Naive thymus-derived CD4-positive, alpha-beta T cell (primary cell): ENCODE measurements at regions not wholly inside any gene's neighbourhood (a gene's known extent, or its start where the extent isn't known, plus 50 kb on each side); places are given as distances from the start of the nearest gene placed in this dataset.

Source experiments
- ATAC-seq: fragments of 150-1000 bp; cut with Tn5 transposase; 2 replicates; pipeline ENCODE4 v1.10.0; 2021; ENCODE audit warnings: mild to moderate bottlenecking, moderate library complexity
- CTCF ChIA-PET: fragments of 350-600 bp; sonication (Branson Sonifier 250); formaldehyde crosslinking; loops from one replicate; lab custom pipeline; 2021; ENCODE audit warnings: antibody characterized with exemption; lab: Charles Lee
- POLR2A ChIA-PET: fragments of 350-600 bp; sonication (Branson Sonifier 250); formaldehyde crosslinking; loops from one replicate; lab custom pipeline; 2021; ENCODE audit warnings: antibody characterized with exemption, inconsistent platforms; lab: Charles Lee
- DNase-seq, 9 donors: peaks; one replicate each; pipeline versions ENCODE4 v3.0.0 to v3.0.0-alpha.2; 2020 to 2022; ENCODE audit warnings: mixed read lengths in 1 of 9
- H3K27ac ChIP-seq: one replicate; pipeline ENCODE4 v1.7.0; 2013; ENCODE audit warnings: mild to moderate bottlenecking, low read depth, low read length, moderate library complexity
- H3K27me3 ChIP-seq, 2 donors: one replicate each; pipeline ENCODE4 v1.7.0; 2013; ENCODE audit warnings: low read length in 2 of 2, mild to moderate bottlenecking in 2 of 2, moderate library complexity in 2 of 2; ENCODE audit not compliant: control insufficient read depth in 2 of 2, insufficient read depth in 2 of 2
- H3K36me3 ChIP-seq, 3 experiments: 1 replicate in 2 of 3; 2 replicates in 1 of 3; pipeline ENCODE4 v1.7.0; 2013; ENCODE audit warnings: low read length in 3 of 3, mild to moderate bottlenecking in 3 of 3, moderate library complexity in 1 of 3; ENCODE audit not compliant: insufficient read depth in 3 of 3, control insufficient read depth in 2 of 3
- H3K4me1 ChIP-seq, 2 donors: one replicate each; pipeline ENCODE4 v1.7.0; 2013; ENCODE audit warnings: low read length in 2 of 2, mild to moderate bottlenecking in 2 of 2, moderate library complexity in 1 of 2; ENCODE audit not compliant: control insufficient read depth in 2 of 2, insufficient read depth in 2 of 2
- H3K4me3 ChIP-seq: 2 replicates; pipeline ENCODE4 v1.7.0; 2013; ENCODE audit warnings: mild to moderate bottlenecking, low read length
- H3K9me3 ChIP-seq, 3 experiments: 1 replicate in 2 of 3; 2 replicates in 1 of 3; pipeline ENCODE4 v1.7.0; 2013; ENCODE audit warnings: low read length in 3 of 3; ENCODE audit not compliant: control insufficient read depth in 2 of 3
- H3K27ac Mint-ChIP-seq, 9 donors: one replicate each; pipeline ENCODE4 v1.8.0; 2020 to 2022; ENCODE audit warnings: mixed read lengths in 9 of 9, mild to moderate bottlenecking in 8 of 9, moderate library complexity in 5 of 9, inconsistent platforms in 2 of 9
- H3K27me3 Mint-ChIP-seq, 5 donors: one replicate each; pipeline ENCODE4 v1.8.0; 2021 to 2022; ENCODE audit warnings: mixed read lengths in 5 of 5, mild to moderate bottlenecking in 1 of 5
- H3K36me3 Mint-ChIP-seq, 5 donors: one replicate each; pipeline ENCODE4 v1.8.0; 2020 to 2022; ENCODE audit warnings: mixed read lengths in 5 of 5, mild to moderate bottlenecking in 3 of 5, inconsistent platforms in 1 of 5
- H3K4me1 Mint-ChIP-seq, 7 donors: one replicate each; pipeline ENCODE4 v1.8.0; 2020 to 2022; ENCODE audit warnings: mixed read lengths in 7 of 7, mild to moderate bottlenecking in 3 of 7, inconsistent platforms in 1 of 7
- H3K4me3 Mint-ChIP-seq, 10 donors: one replicate each; pipeline ENCODE4 v1.8.0; 2020 to 2022; ENCODE audit warnings: mild to moderate bottlenecking in 10 of 10, mixed read lengths in 10 of 10, moderate library complexity in 6 of 10, inconsistent platforms in 2 of 10
- H3K9me3 Mint-ChIP-seq, 11 donors: one replicate each; pipeline ENCODE4 v1.8.0; 2020 to 2022; ENCODE audit warnings: mixed read lengths in 11 of 11, mild to moderate bottlenecking in 4 of 11, inconsistent platforms in 1 of 11, moderate library complexity in 1 of 11
- intact Hi-C, 2 donors: fragments of 100-400 bp; cut with micrococcal nuclease; formaldehyde crosslinking; loops; one replicate each; pipeline ENCODE4 v1.15.1; 2023

GRCh38 chr2:106977717-106978116 is 91.8 kb upstream of the ST6GAL2 start:
- DNase-seq: no peak

GRCh38 chr2:106978647-106979046 is 92.7 kb upstream of the ST6GAL2 start:
- ChIA-PET CTCF (no interaction called here), POLR2A (no interaction called here)
- Histone ChIP-seq H3K27me3 (no peaks in the 10 kb centered on the region), H3K27ac (no peak overlapping the region), H3K36me3 (no peaks in the 10 kb centered on the region), H3K9me3 (no peaks in the 10 kb centered on the region), H3K4me3 (no peak overlapping the region), H3K4me1 (no peaks in the 10 kb centered on the region)
- Mint-ChIP-seq H3K4me1 (no peaks in the 10 kb centered on the region), H3K9me3 (peaks cover 0 to 4% (median 0%) of the 10 kb centered on the region in 11 donors), H3K36me3 (no peaks in the 10 kb centered on the region), H3K27me3 (peaks cover 0 to 3% (median 0%) of the 10 kb centered on the region in 5 donors), H3K27ac (peak overlapping the region in 1 of 9 donors; percentile 76), H3K4me3 (no peak overlapping the region)
- intact Hi-C loops: no loop called here
- ATAC-seq: no peak
- DNase-seq: no peak

More at GRCh38 chr2:106977717-106978116, 91.8 kb upstream of the ST6GAL2 start:
- Histone ChIP-seq H3K4me1 (no peaks in the 10 kb centered on the region), H3K4me3 (no peak overlapping the region), H3K27me3 (no peaks in the 10 kb centered on the region), H3K27ac (no peak overlapping the region), H3K9me3 (no peaks in the 10 kb centered on the region), H3K36me3 (no peaks in the 10 kb centered on the region)
- ATAC-seq: no peak
- ChIA-PET POLR2A (no interaction called here), CTCF (no interaction called here)
- peaks cover 0 to 4% (median 0%) of the 10 kb centered on the region in 11 donors for H3K9me3 Mint-ChIP-seq
- H3K27ac Mint-ChIP-seq: no peak overlapping the region
- no peaks in the 10 kb centered on the region for H3K36me3 Mint-ChIP-seq
- intact Hi-C loops: no loop called here
- peaks cover 0 to 5% (median 0%) of the 10 kb centered on the region in 5 donors for H3K27me3 Mint-ChIP-seq
- H3K4me1 Mint-ChIP-seq: no peaks in the 10 kb centered on the region
- no peak overlapping the region for H3K4me3 Mint-ChIP-seq

- intact Hi-C loops: no loop called here
- POLR2A ChIA-PET: no interaction called here
Observed at GRCh38 chr2:106981491-106981890, 95.5 kb upstream of the ST6GAL2 start.

GRCh38 chr2:106982350-106982749 is 96.4 kb upstream of the ST6GAL2 start:
- Histone ChIP-seq H3K27me3 (no peaks in the 10 kb centered on the region), H3K36me3 (no peaks in the 10 kb centered on the region), H3K27ac (no peak overlapping the region), H3K9me3 (no peaks in the 10 kb centered on the region), H3K4me1 (no peaks in the 10 kb centered on the region), H3K4me3 (no peak overlapping the region)
- Mint-ChIP-seq H3K36me3 (no peaks in the 10 kb centered on the region), H3K4me1 (no peaks in the 10 kb centered on the region), H3K9me3 (peaks cover 0 to 6% (median 0%) of the 10 kb centered on the region in 11 donors), H3K27ac (no peak overlapping the region), H3K4me3 (no peak overlapping the region), H3K27me3 (peaks cover 0 to 3% (median 0%) of the 10 kb centered on the region in 5 donors)
- ChIA-PET POLR2A (no interaction called here), CTCF (no interaction called here)
- intact Hi-C loops: no loop called here
- ATAC-seq: no peak
- no peak for DNase-seq

More at GRCh38 chr2:106981491-106981890, 95.5 kb upstream of the ST6GAL2 start:
- H3K9me3 Mint-ChIP-seq: peaks cover 0 to 6% (median 0%) of the 10 kb centered on the region in 11 donors
- ATAC-seq (no peak), DNase-seq (no peak)
- no peak overlapping the region for H3K4me3 ChIP-seq
- H3K27me3 ChIP-seq: no peaks in the 10 kb centered on the region
- H3K27me3 Mint-ChIP-seq: peaks cover 0 to 3% (median 0%) of the 10 kb centered on the region in 5 donors
- H3K4me1 Mint-ChIP-seq: no peaks in the 10 kb centered on the region
- no peaks in the 10 kb centered on the region for H3K9me3 ChIP-seq
- no peak overlapping the region for H3K4me3 Mint-ChIP-seq
- H3K27ac Mint-ChIP-seq: no peak overlapping the region
- CTCF ChIA-PET: no interaction called here
- H3K36me3 ChIP-seq: no peaks in the 10 kb centered on the region
- no peaks in the 10 kb centered on the region for H3K4me1 ChIP-seq
- H3K36me3 Mint-ChIP-seq: no peaks in the 10 kb centered on the region
- no peak overlapping the region for H3K27ac ChIP-seq

GRCh38 chr2:106983305-106983704 is 97.3 kb upstream of the ST6GAL2 start:
- Histone ChIP-seq H3K27ac (no peak overlapping the region), H3K4me3 (no peak overlapping the region), H3K27me3 (no peaks in the 10 kb centered on the region), H3K4me1 (no peaks in the 10 kb centered on the region), H3K9me3 (no peaks in the 10 kb centered on the region), H3K36me3 (no peaks in the 10 kb centered on the region)
- H3K9me3 Mint-ChIP-seq: peaks cover 0 to 10% (median 0%) of the 10 kb centered on the region in 11 donors
- CTCF ChIA-PET: no interaction called here
- DNase-seq (no peak), ATAC-seq (no peak)
- H3K27ac Mint-ChIP-seq: no peak overlapping the region
- H3K4me3 Mint-ChIP-seq: no peak overlapping the region
- intact Hi-C loops: no loop called here
- H3K27me3 Mint-ChIP-seq: peaks cover 0 to 5% (median 0%) of the 10 kb centered on the region in 5 donors
- no peaks in the 10 kb centered on the region for H3K36me3 Mint-ChIP-seq
- POLR2A ChIA-PET: no interaction called here
- no peaks in the 10 kb centered on the region for H3K4me1 Mint-ChIP-seq

GRCh38 chr2:106988361-106988760 is 102.4 kb upstream of the ST6GAL2 start:
- Histone ChIP-seq H3K27me3 (no peaks in the 10 kb centered on the region), H3K36me3 (no peaks in the 10 kb centered on the region), H3K27ac (no peak overlapping the region), H3K4me1 (no peaks in the 10 kb centered on the region), H3K4me3 (no peak overlapping the region), H3K9me3 (no peaks in the 10 kb centered on the region)
- ChIA-PET CTCF (no interaction called here), POLR2A (no interaction called here)
- peaks cover 0 to 5% (median 0%) of the 10 kb centered on the region in 5 donors for H3K27me3 Mint-ChIP-seq
- H3K4me1 Mint-ChIP-seq: no peaks in the 10 kb centered on the region
- DNase-seq (no peak), ATAC-seq (no peak)
- H3K36me3 Mint-ChIP-seq: no peaks in the 10 kb centered on the region
- no peak overlapping the region for H3K4me3 Mint-ChIP-seq
- no peak overlapping the region for H3K27ac Mint-ChIP-seq
- intact Hi-C loops: no loop called here
- H3K9me3 Mint-ChIP-seq: peaks cover 0 to 10% (median 0%) of the 10 kb centered on the region in 11 donors

GRCh38 chr2:106990297-106990696 is 104.3 kb upstream of the ST6GAL2 start:
- ChIA-PET POLR2A (no interaction called here), CTCF (no interaction called here)
- H3K9me3 ChIP-seq: no peaks in the 10 kb centered on the region
- Mint-ChIP-seq H3K27ac (no peak overlapping the region), H3K4me1 (no peaks in the 10 kb centered on the region), H3K9me3 (peaks cover 0 to 7% (median 0%) of the 10 kb centered on the region in 11 donors), H3K27me3 (peaks cover 0 to 5% (median 0%) of the 10 kb centered on the region in 5 donors), H3K4me3 (no peak overlapping the region), H3K36me3 (no peaks in the 10 kb centered on the region)
- no peaks in the 10 kb centered on the region for H3K4me1 ChIP-seq
- H3K36me3 ChIP-seq: no peaks in the 10 kb centered on the region
- intact Hi-C loops: no loop called here
- H3K27me3 ChIP-seq: no peaks in the 10 kb centered on the region
- H3K27ac ChIP-seq: no peak overlapping the region
- DNase-seq (no peak), ATAC-seq (no peak)
- no peak overlapping the region for H3K4me3 ChIP-seq
